K562 (cell line): ENCODE measurements at regions not wholly inside any gene's neighbourhood (a gene's known extent, or its start where the extent isn't known, plus 50 kb on each side); places are given as distances from the start of the nearest gene placed in this dataset.

Source experiments
- ATAC-seq: fragments of 200-7000 bp; cut with Tn5 transposase; 3 replicates; pipeline ENCODE4 v1.9.1; 2020; ENCODE audit warnings: moderate library complexity
- BruUV-seq: library from RNA; stranded (reverse); fragments of 400-500 nt; replicated peaks from 2 replicates; lab custom pipeline; 2021; lab: Mats Ljungman, UMichigan
- CTCF ChIA-PET: fragments of 300-600 bp; formaldehyde crosslinking; extraction: SDS; loops from one replicate; lab custom pipeline; 2021; ENCODE audit warnings: low intra/inter-chr PET ratio; lab: Yijun Ruan, JAX
- POLR2A ChIA-PET: fragments of 300-600, 350-650 bp; sonication (Branson Sonifier 250); formaldehyde crosslinking; extraction: SDS; loops from one replicate; lab custom pipeline; 2021; ENCODE audit warnings: antibody characterized with exemption, inconsistent platforms; lab: Yijun Ruan, JAX
- DNase-seq, 4 experiments: peaks; one replicate each; pipeline versions ENCODE4 v3.0.0 to v3.0.0-alpha.2; 2011 to 2018; ENCODE audit warnings: low spot score in 3 of 4, mixed read lengths in 3 of 4; ENCODE audit errors: extremely low read depth in 1 of 4
- FAIRE-seq: peaks from 2 replicates; lab custom pipeline; 2011; peaks lifted over from hg19 to GRCh38; lab: Jason Lieb, UNC
- H2AFZ ChIP-seq: 2 replicates; pipeline ENCODE4 v1.6.0; 2011; ENCODE audit warnings: low read depth, low read length, control low read depth, inconsistent platforms
- H3K27ac ChIP-seq: fragments of 200-600 bp; 3 replicates; pipeline ENCODE4 v1.8.0; 2011; ENCODE audit warnings: low read depth, mild to moderate bottlenecking, control low read depth, inconsistent platforms, low read length, moderate library complexity, mixed read lengths; ENCODE audit errors: extremely low read depth
- H3K27me3 ChIP-seq, 2 experiments: fragments of 300-600 bp in 1 of 2; 2 replicates in 1 of 2; 3 replicates in 1 of 2; pipeline versions ENCODE4 v1.6.0 to v1.8.0; 2011; ENCODE audit warnings: inconsistent platforms in 2 of 2, low read length in 2 of 2, mild to moderate bottlenecking in 1 of 2, mixed read lengths in 1 of 2, moderate library complexity in 1 of 2; ENCODE audit not compliant: control insufficient read depth in 2 of 2, insufficient read depth in 2 of 2
- H3K36me3 ChIP-seq: fragments of 300-600 bp; 3 replicates; pipeline ENCODE4 v1.8.0; 2011; ENCODE audit warnings: mild to moderate bottlenecking, low read length, inconsistent platforms; ENCODE audit not compliant: control insufficient read depth, insufficient read depth
- H3K4me1 ChIP-seq, 2 experiments: fragments of 200-600 bp in 1 of 2; replicated peaks in 1 of 2; 2 replicates in 1 of 2; 3 replicates in 1 of 2; pipeline versions ENCODE4 v1.5.1 to v1.8.0; 2011; ENCODE audit warnings: inconsistent platforms in 2 of 2, low read length in 2 of 2, mild to moderate bottlenecking in 1 of 2, mixed read lengths in 1 of 2, moderate library complexity in 1 of 2; ENCODE audit not compliant: control insufficient read depth in 2 of 2, insufficient read depth in 2 of 2
- H3K4me2 ChIP-seq: 2 replicates; pipeline ENCODE4 v1.6.1; 2011; ENCODE audit warnings: low read length, control low read depth, inconsistent platforms, mixed read lengths; ENCODE audit not compliant: insufficient read depth
- H3K4me3 ChIP-seq: fragments of 200-600 bp; sonication (generic), shearing (Covaris generic); 2 replicates; pipeline ENCODE4 v1.5.1; 2016; ENCODE audit warnings: control low read depth, inconsistent platforms
- H3K79me2 ChIP-seq: fragments of 200-600 bp; 3 replicates; pipeline ENCODE4 v1.8.0; 2011; ENCODE audit warnings: low read length, inconsistent platforms; ENCODE audit not compliant: control insufficient read depth, insufficient read depth
- H3K9ac ChIP-seq, 2 experiments: 2 replicates each; pipeline versions ENCODE4 v1.6.0 to v1.6.1; 2011; ENCODE audit warnings: low read depth in 2 of 2, low read length in 2 of 2, control low read depth in 1 of 2, inconsistent platforms in 1 of 2, mild to moderate bottlenecking in 1 of 2, mixed read lengths in 1 of 2; ENCODE audit not compliant: insufficient read depth in 1 of 2
- H3K9me1 ChIP-seq: one replicate; pipeline ENCODE4 v1.6.0; 2011; ENCODE audit warnings: inconsistent platforms, mild to moderate bottlenecking, low read length, moderate library complexity; ENCODE audit not compliant: control insufficient read depth, insufficient read depth
- H3K9me3 ChIP-seq: replicated peaks from 2 replicates; pipeline ENCODE4 v1.5.1; 2011; ENCODE audit warnings: low read depth, low read length, inconsistent platforms; ENCODE audit not compliant: control insufficient read depth, insufficient read depth
- H4K20me1 ChIP-seq: replicated peaks from 2 replicates; pipeline ENCODE4 v1.6.1; 2011; ENCODE audit warnings: low read length, inconsistent platforms, mixed read lengths; ENCODE audit not compliant: control insufficient read depth, insufficient read depth
- AFF4 ChIP-seq: sonication (generic); formaldehyde crosslinking; IDR thresholded peaks from 2 replicates; pipeline ENCODE4 v1.8.0; 2023; ENCODE audit warnings: mild to moderate bottlenecking, missing genetic modification reagents
- CBX8 ChIP-seq: fragments of 200-600 bp; sonication (generic); IDR thresholded peaks from 2 replicates; pipeline ENCODE4 v1.6.1; 2012; ENCODE audit warnings: borderline replicate concordance, mixed run types, low read depth, mild to moderate bottlenecking, moderate library complexity, mixed read lengths, low read length, control low read depth, inconsistent platforms; ENCODE audit not compliant: poor library complexity, severe bottlenecking; ENCODE audit errors: extremely low read depth
- FOXK2 ChIP-seq, 2 experiments: fragments of 450-650 bp; IDR thresholded peaks in 1 of 2; conservative IDR thresholded peaks in 1 of 2; 2 replicates each; pipeline ENCODE4 v1.6.1; 2016; ENCODE audit warnings: low read depth in 2 of 2, mild to moderate bottlenecking in 1 of 2
- HNRNPLL ChIP-seq: fragments of 200-400 bp; formaldehyde crosslinking; IDR thresholded peaks from 2 replicates; pipeline ENCODE4 v1.6.1; 2017; ENCODE audit warnings: low read length, low read depth, mild to moderate bottlenecking; ENCODE audit not compliant: poor library complexity, severe bottlenecking
- MEF2A ChIP-seq: IDR thresholded peaks from 2 replicates; pipeline ENCODE4 v1.6.1; 2011; ENCODE audit warnings: low read depth, mild to moderate bottlenecking, low read length, moderate library complexity; ENCODE audit not compliant: control insufficient read depth
- PRPF4 ChIP-seq: fragments of 200-400 bp; formaldehyde crosslinking; IDR thresholded peaks from one replicate; pipeline ENCODE4 v1.6.1; 2017; ENCODE audit warnings: low read length, low read depth, mild to moderate bottlenecking; ENCODE audit not compliant: insufficient read depth, poor library complexity, severe bottlenecking
- U2AF2 ChIP-seq: fragments of 200-400 bp; formaldehyde crosslinking; optimal IDR thresholded peaks from 2 replicates; pipeline ENCODE3; 2017; ENCODE audit warnings: low read depth, mild to moderate bottlenecking, low read length
- in situ Hi-C: fragments of 300-500 bp; cut with MboI; formaldehyde crosslinking; loops from 4 replicates; pipeline ENCODE4 v1.15.0; 2018; ENCODE audit warnings: inconsistent platforms, mixed read lengths
- intact Hi-C: fragments of 100-400 bp; cut with micrococcal nuclease; formaldehyde crosslinking; loops from 2 replicates; pipeline ENCODE4 v1.14.2; 2022

GRCh38 chr4:14792702-14793227 is 209.5 kb upstream of the CPEB2 start:
- DNase-seq, result no peak
- H2AFZ ChIP-seq, result no peak overlapping the region

More at GRCh38 chr4:14792702-14793227, 209.5 kb upstream of the CPEB2 start:
- H4K20me1 ChIP-seq, result no peaks in the 10 kb centered on the region
- H3K4me2 ChIP-seq, result no peak overlapping the region
- H3K9me3 ChIP-seq, result peaks cover under 1% of the 10 kb centered on the region; the same call in 1 of the 2 replicates
- H3K4me1 ChIP-seq, result no peaks in the 10 kb centered on the region
- no peaks in the 10 kb centered on the region for H3K79me2 ChIP-seq
- H3K27me3 ChIP-seq, result no peaks in the 10 kb centered on the region
- CTCF ChIA-PET, result no interaction called here
- H3K4me3 ChIP-seq, result no peak overlapping the region
- H3K27ac ChIP-seq, result no peak overlapping the region
- no TSS peak for BruUV-seq
- in situ Hi-C loops (no loop called here), intact Hi-C loops (no loop called here)
- H3K36me3 ChIP-seq, result no peaks in the 10 kb centered on the region
- FAIRE-seq (no peak), ATAC-seq (no peak)
- H3K9me1 ChIP-seq, result no peaks in the 10 kb centered on the region
- TF ChIP-seq CBX8, result no peak
- no peak for TF ChIP-seq U2AF2
- TF ChIP-seq PRPF4, result no peak
- no peak for TF ChIP-seq FOXK2 (conservative IDR thresholded peaks at IDR 0.05 in 1 of 2, IDR thresholded peaks at IDR 0.05 in 1 of 2; ENCODE audit: low read depth in 2 of 2)
- no peak for TF ChIP-seq AFF4
- TF ChIP-seq MEF2A, result no peak
- TF ChIP-seq HNRNPLL, result no peak
- TF ChIP-seq, all 486 proteins: peak for 0
- POLR2A ChIA-PET, result interaction anchor here (0.7 kb wide), 1 partner anchor 150 kb away, joined by 3 read pairs; no protein-coding TSS in a partner anchor
- H3K9ac ChIP-seq, result no peak overlapping the region
